Astrocyte of the spinal cord (primary cell): ENCODE measurements at regions not wholly inside any gene's neighbourhood (a gene's known extent, or its start where the extent isn't known, plus 50 kb on each side); places are given as distances from the start of the nearest gene placed in this dataset.
"Not testable (repeated sequence)": the region's sequence is repeated elsewhere in the genome, so short reads cannot be mapped to it uniquely, and the experiment has no call there.

Experiments
- DNase-seq: peaks from one replicate; pipeline ENCODE4 v3.0.0; 2011; ENCODE audit warnings: low read depth, low spot score
- H3K4me3 ChIP-seq: 2 replicates; pipeline ENCODE4 v1.5.1; 2011; ENCODE audit warnings: low read depth, mild to moderate bottlenecking, low read length, moderate library complexity
- CTCF ChIP-seq: IDR thresholded peaks from 2 replicates; pipeline ENCODE4 v1.5.1; 2012; ENCODE audit warnings: low read depth, mild to moderate bottlenecking, low read length, inconsistent platforms
- in situ Hi-C: cut with HindIII; loops from 2 replicates; pipeline ENCODE4 v1.10.0; 2017; ENCODE audit warnings: low sequenced_read_pairs

- H3K4me3 ChIP-seq, result no peak overlapping the region
- no peak for DNase-seq
- in situ Hi-C loops, result no loop called here
- TF ChIP-seq CTCF, result no peak
Measured at GRCh38 chr12:20096430-20096829, 271.9 kb upstream of the PDE3A start.

GRCh38 chr12:20097626-20098025, 270.7 kb upstream of the PDE3A start:
- DNase-seq, result peak; percentile 55
- no peak for TF ChIP-seq CTCF
- in situ Hi-C loops, result no loop called here
- H3K4me3 ChIP-seq, result no peak overlapping the region

GRCh38 chr12:20099395-20100183, 268.7 kb upstream of the PDE3A start:
- no peak for DNase-seq
- H3K4me3 ChIP-seq, result no peak overlapping the region
- TF ChIP-seq CTCF, result no peak
- in situ Hi-C loops, result no loop called here

- DNase-seq, result no peak
- H3K4me3 ChIP-seq, result no peak overlapping the region
- in situ Hi-C loops, result no loop called here
- no peak for TF ChIP-seq CTCF
Measured at GRCh38 chr12:20101046-20101445, 267.3 kb upstream of the PDE3A start.

- in situ Hi-C loops, result no loop called here
- H3K4me3 ChIP-seq, result no peak overlapping the region
- peak; percentile 22 for DNase-seq
- TF ChIP-seq CTCF, result no peak
Measured at GRCh38 chr12:20105943-20106342, 262.4 kb upstream of the PDE3A start.

GRCh38 chr12:20109676-20110075, 258.7 kb upstream of the PDE3A start:
- DNase-seq, result no peak
- H3K4me3 ChIP-seq, result no peak overlapping the region
- TF ChIP-seq CTCF, result no peak
- in situ Hi-C loops, result no loop called here

- H3K4me3 ChIP-seq, in situ Hi-C loops, DNase-seq: not testable (repeated sequence)
Measured at GRCh38 chr12:20115371-20115770, 253.0 kb upstream of the PDE3A start.
